HG02852 (cell line): ENCODE measurements at regions not wholly inside any gene's neighbourhood (a gene's known extent, or its start where the extent isn't known, plus 50 kb on each side); places are given as distances from the start of the nearest gene placed in this dataset.

ENCODE experiments used
- ATAC-seq: cut with Tn5 transposase; IDR thresholded peaks from one replicate; pipeline ENCODE4 v1.9.1; 2021; ENCODE audit warnings: mild to moderate bottlenecking, moderate library complexity; ENCODE audit not compliant: unreplicated experiment

GRCh38 chr3:72153477-72154314, 368.7 kb upstream of the PROK2 start:
- no peak for ATAC-seq

GRCh38 chr3:72152551-72153476, 367.9 kb upstream of the PROK2 start:
- no peak for ATAC-seq

DNA sequence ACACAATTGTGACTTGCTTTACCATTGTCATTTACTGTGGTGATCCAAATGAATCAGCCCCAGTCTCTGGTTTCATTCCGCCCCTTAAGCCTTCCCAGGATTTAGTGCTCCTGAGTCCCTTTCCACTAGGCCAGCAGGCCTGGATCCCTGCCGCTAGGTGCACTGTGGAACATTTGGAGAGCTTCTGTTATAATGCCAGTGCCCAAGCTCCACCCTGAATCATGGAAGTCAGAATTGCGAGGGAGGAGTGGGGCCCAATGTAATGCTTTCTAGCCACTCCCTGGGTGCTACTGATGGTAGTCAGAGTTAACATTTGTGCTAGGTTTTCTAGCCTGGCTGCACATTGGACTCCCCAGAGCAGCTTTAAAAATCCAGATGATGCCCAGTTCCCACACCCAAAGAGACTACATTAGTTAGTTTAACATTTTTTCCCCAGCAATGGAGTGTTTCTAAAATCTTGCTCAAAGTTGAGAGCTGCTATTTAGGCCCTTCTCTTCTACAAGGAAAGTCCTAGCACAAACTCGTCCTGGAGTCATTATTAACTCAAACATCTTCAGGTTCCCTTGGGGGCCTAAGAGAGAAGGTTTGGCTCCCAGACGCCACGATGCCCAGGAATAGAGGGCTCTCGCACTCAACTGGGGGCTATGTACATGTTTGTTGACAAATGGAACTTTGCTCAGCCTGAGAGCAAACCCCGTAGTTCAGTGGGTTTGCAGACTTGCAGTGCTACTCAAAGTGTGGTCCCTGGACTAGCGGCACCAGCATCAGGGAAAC, 366.7 kb upstream of the PROK2 start:
- no peak for ATAC-seq

- no peak for ATAC-seq
These were observed 365.9 kb upstream of the PROK2 start for GRCh38 chr3:72150634-72151412.

- ATAC-seq: no peak
These were observed 364.8 kb upstream of the PROK2 start for GRCh38 chr3:72149645-72150300.

- ATAC-seq: no peak
These were observed 362.7 kb upstream of the PROK2 start for GRCh38 chr3:72147600-72147999.

- no peak for ATAC-seq
These were observed 360.8 kb upstream of the PROK2 start for GRCh38 chr3:72145506-72146380.

DNA sequence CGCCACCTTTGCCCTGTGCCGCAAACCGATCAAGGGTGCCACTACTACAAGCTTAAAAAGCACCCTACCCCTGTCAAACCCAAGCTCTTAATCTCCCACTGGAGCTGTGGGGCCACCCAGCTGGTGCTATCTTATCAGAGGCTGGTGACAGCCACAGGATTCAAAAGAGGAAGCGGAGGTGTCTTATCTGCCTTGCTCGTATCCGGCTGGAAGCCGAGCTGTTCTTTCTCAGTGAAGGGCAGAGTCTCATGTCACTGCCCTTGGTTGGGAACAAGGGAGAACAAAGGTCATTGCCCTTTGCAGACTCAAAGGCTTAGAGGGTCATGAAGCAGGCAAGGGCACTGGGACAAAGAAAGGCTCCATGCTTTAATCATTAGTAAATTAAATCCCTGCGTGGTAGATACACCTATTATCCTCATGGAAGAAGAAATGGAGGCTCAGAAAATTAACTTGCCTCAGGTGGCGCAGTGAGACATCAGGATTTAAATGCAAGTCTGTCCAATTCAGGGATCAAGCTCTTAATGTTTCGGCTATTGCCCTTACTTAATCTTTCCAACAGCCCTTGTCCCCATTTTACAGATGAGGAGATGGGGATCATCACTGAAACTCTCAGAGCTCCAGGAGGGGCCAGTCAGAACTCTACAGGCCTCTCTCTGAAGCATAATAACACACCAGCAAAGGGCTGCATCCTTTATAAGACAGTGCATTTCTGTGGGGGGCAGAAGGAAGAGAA, 360.0 kb upstream of the PROK2 start:
- peak; percentile 64 for ATAC-seq

DNA sequence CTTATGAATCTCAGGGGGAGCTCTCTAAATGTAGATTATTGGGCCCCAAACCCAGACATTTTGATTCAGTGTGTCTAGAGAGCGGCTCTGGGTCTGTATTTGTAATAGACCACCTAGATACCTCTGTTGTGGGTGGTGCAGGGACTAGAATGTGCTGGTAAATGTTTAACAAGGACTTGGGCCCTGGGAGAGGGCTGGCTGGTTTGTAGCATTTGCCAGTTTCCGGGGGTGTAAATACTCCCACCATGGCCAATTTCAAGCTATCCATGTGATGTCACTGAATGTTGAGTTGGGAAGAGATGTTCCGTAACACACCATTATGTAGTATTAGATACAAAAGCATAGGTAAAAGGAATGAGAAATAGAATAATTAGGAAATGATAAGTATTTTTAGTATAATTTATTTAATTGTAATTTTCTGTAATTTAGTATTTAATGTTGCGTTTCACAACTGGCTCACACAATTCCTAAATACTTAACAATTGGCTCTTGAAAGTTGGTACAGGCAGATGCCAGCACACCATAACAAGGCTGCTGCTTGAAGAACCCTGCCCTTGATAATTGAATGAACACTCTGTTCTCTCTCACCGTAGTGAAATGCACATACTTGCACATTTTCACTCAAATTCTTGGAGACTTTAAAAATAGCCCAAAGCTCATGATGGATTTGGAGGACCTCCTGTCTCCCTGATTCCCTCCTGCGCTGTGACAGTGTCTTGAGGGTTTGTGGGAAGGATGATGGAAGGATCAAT, 359.2 kb upstream of the PROK2 start:
- ATAC-seq: no peak

DNA sequence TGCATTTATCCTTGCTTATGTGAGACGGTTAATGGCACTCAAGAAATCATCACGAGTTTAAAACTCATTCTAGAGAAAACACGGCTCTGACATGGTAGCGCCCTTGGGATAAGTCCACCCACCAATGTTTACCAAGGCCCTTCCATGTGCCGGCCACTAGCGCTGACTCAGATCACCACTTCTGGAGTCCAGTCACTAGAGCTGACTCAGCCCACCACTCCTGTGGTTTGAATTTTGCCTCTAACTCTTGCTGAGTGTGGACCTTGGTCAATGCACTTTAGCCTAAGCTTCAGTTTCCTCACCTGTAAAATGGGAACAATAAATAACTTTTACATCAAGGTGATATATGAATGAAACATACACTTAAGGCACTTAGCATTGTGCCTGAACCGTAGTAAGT, 358.4 kb upstream of the PROK2 start:
- ATAC-seq: no peak

- ATAC-seq: no peak
These were observed 357.1 kb upstream of the PROK2 start for GRCh38 chr3:72142028-72142427.

DNA sequence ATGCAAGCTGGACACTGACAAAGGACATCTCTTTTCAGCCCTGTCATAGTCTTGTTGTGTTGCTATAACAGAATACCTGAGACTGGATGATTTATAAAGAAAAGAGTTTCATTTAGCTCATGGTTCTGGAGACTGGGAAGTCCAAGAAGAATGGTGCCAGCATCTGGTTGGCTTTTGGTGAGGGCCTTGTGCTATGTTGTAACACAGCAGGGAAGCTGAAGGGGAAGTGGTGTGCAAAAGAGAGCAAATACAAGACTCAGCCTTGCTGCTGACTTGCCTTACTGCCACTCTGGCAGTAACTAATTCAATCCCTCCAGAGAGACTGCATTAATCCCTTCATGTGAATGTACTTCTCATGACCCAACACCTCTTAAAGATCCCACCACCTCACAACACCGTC, 356.3 kb upstream of the PROK2 start:
- no peak for ATAC-seq

GRCh38 chr3:72139316-72139715, 354.4 kb upstream of the PROK2 start:
- ATAC-seq: no peak

- ATAC-seq: no peak
These were observed 353.2 kb upstream of the PROK2 start for GRCh38 chr3:72137865-72138861.

DNA sequence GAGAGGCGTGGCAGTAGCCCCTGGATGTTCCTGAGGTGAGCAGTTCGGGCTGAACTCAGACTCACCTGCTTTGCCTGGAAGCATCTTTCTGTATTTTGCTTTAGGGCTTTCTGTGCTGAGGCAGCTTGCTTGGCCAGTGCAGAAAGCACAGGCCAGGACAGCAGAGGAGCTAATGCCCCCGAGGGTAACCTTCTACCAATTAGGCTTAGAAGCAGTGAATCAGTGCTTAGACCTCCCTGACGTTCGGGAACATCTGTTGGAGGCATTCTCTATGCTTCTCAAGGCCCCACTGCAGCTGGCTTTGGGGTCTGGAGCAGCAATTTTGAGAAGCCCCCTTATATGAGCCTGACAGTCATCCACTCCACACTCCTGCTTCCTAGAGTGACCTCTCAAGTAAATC, 350.7 kb upstream of the PROK2 start:
- ATAC-seq: no peak

DNA sequence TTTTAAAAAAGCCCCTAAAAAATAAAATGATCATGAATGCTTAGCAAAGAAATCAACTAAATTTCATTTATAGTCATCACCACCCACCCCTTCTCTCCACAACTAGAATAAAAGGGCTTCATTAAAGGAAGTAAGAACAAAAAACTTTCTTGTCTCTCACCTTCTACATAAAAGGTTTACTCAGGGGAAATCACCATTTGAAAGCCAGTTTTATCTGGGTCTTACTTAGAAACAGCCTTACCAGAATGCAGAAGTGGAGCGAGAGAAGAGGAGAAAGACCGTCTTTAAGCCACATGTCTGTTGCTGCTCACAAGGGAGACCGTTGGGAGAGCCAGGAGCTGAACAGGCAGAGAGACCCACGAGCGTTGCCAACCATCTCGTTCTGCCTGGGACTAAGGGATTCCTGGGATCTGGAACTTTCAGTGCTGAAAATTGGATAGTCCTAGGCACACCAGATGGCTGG, 350.1 kb upstream of the PROK2 start:
- ATAC-seq: peak; percentile 72
